Cerebellar cortex (tissue), 1 donor: ENCODE measurements at regions not wholly inside any gene's neighbourhood (a gene's known extent, or its start where the extent isn't known, plus 50 kb on each side); places are given as distances from the start of the nearest gene placed in this dataset.

Experiments used
- DNase-seq: peaks from one replicate; pipeline ENCODE4 v3.0.0-alpha.2; 2015; ENCODE audit warnings: low spot score

DNA sequence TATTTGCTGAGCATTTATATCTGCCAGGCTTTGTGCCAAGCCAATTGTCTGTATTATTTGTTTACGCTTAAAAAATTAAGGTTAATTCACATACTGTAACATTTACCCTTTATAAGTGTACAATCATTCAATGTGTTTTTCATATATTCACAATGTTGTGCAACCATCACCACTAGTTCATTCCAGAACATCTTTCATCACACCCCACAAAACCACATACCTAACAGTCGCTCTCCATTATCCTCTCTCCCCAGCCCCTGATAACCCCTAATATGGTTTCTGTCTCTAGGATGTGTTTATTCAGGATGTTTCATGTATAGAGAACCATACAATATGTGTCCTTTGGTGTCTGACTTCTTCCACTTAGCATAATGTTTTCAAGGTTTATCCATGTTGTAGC lies 234.1 kb downstream of the INSIG2 start:
- DNase-seq: no peak

DNA sequence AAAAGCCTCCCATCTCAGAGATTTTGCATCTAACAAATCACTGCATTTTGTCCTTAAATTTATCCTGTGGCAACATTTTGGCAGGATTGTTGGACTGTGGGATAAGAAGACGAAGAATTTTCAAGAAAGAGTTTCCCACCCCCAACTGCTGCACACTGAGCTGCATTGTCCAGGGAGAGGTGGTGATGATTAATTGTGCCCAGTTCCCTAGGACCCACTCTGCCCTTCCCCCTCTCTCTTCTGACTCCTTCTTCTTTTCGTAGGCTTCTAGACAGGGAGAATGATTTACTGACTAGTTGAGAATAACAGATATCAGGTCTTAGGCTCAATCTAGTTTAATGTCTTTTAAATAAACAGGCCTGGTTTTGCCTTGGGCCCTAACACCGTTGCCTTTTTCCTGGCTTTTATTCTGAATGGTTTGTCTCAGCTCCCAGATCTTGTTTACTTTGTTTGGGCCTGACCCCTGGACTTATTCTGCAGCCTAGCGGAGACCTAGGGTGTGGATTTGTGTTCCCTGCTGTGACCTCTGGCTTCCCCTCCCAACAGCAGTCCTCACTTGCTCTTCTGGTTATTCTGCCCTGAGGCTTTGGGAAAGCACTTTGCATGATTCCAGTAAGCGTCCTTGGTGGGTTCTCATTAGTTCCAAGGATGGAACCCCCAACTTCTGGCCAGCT lies 233.3 kb downstream of the INSIG2 start:
- DNase-seq: no peak

DNA sequence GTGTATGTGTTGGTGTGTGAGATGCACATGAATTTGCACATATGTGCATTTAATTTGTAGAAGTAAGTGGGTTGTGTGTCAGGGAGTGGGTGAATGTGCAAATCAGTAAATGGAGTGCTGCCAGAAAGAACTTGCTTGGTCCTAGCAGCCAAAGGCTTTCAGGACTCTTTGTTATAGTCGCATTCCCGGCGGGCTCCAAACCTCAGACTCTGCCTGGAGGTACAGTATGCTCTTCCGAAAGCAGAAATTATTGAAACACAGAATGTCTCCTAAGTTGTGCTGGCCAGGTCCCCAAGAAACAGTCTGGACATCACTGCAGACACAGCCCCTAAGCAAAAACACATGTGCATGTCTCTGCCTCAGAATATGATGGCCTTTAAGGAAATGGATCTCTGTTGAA lies 232.4 kb downstream of the INSIG2 start:
- DNase-seq: no peak

DNA sequence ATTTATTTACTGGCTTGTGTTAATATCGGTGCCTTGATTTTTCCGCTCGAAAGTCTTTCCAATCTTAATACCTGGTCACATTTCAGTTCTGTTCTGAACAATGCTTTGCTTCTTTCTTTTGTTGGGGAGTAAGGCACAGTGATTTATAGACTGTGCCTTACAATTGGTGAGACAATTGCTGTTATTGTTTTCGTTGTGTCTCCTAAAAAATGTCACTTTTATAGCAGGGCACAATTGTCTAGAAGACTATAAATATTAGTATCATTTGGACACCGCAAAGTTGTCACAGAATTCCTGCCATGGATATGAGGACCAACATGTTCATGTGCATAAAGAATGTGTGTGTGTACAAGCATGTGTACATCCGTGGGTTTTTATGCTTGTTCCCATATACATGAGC lies 231.9 kb downstream of the INSIG2 start:
- no peak for DNase-seq

DNA sequence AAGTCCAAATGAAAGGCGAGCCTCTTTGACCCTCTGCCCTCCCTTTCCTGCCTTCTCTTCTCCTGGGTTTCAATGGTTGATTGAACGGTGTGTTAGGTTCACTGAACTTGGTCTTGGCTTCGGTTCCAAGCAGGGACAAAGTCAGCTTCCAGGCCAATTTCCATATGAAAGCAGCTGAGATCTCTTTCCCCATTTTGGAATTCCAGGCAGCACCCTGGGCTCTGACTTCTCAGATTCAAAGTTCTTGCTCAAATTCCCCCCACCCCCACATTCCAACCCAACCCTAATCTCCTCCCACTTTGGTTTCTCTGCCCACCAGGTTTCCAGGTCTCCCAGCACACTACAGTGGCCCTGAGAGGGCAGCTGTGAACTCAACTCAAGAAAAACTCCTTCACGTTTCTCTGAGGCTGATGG lies 231.0 kb downstream of the INSIG2 start:
- DNase-seq: no peak

DNA sequence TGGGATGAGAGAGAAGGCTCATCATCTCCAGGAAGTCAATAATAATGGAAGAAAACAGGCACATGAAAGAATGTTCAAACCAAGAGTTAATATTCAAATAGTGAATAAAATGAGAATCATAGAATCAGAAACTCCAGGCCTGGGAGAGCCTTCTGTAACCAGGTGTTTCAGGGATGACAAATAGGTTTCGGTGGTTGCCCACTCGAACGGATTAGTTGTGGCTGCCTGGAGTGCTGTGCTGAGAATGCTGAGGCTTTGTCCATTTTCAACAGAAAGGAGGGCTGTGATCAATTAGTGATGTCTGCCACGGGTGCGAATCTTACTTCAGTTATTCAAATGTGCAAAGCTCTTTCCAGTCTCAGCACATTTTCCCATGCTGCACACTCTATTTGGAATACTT lies 227.3 kb downstream of the INSIG2 start:
- DNase-seq: no peak

DNA sequence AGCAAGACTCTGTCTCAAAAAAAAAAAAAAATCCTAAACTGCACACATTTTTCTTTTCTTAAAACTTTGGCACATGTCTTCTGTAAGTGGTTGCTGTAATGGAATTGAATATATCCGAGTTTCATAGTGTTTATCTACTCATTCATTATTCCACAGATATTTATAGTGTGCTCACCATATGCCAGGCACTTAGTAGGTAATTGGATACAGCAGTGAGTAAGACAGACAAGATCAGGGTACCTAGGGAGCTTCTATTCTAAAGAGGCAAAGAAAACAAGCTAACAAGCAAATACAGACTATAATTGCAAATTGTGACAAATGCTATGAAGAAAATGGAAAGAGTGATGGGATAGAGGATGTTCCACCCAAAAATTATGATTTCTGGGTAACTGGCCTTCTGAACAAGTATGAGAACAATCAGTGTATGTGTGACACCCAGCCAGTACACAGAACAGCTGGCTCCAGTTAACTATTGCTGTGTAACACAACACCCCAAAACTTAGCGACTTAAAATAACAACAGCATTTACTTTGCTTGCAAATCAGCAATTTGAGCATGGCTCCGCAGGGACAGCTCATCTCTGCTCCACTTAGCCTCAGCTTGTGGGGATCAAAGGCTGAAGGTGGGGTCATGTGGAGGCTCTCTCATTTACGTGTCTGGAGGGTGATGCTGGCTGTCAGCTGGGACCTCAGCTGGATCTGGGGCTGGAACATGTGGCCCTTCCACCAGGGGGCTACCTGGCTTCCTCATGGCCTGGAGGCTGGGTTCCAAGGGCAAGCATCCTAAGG lies 224.9 kb downstream of the INSIG2 start:
- no peak for DNase-seq

DNA sequence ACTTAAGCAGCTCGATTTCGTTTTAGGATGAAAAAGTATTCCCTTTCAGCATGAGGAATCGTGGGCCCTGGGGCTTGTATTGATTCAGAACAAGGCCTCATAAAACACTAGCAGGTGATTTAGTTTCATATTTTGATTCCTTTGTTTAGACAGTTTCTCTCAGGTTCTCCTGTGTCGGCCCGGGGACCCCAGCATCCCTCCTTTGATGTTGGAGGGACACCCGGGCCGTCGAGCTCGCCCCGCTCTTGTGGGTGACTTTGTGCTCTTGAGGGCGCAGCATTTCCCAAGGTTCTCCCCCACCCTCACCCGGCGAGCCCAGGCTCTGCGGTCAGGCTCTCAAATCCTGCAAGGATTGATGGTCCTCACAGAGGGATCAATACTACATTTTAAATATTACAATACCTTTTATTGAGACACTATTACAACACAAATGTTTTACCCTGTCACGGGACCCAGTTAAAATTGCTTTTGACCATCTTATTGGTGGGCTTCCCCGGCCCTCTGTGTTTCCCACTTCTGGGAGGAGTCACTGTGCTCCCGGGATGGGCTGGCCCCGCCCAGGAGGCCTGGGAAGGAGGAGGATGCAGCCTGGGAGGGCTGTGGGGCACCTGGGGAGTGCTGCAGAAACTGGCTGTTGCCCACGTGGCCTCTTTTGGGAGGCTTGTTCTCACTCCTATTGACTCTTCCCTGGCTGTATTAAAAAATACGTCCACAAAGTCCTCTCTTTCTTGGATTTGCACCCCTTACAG lies 222.6 kb downstream of the INSIG2 start:
- no peak for DNase-seq

DNA sequence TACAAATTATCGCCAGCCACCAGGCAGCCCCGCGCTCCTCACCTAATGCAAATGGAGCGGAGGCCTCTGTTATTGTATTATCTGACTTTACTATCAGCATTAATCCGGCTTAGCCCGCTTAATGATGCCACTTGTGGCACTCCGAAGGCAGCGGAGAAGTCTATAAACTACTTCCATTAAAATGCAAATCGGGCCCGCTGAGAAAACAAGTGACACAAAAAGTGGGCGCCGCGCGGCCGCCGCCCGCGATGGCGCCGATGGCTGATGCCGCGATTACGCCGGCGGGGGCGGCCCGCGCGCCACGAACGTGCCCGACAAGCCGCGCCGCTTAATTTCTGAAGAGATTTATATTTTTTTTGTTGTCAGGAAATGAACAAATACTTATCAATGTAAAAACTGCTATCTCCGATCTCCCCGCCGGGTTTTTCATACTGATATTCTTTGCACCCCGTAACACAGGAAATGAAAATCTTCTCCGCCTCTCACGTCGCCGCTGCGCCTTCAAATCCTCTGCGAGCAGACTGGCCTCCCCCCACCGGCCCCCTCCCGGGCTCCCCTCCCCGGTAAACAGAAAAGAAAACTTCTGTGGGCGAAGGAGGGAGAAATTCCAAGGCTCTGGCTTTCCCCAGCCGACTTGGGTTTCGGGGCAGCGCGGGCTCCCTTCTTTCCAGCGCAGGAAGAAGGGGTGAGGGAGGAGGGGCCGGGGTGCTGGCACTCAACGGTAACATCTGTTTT lies 221.8 kb downstream of the INSIG2 start:
- DNase-seq: no peak

DNA sequence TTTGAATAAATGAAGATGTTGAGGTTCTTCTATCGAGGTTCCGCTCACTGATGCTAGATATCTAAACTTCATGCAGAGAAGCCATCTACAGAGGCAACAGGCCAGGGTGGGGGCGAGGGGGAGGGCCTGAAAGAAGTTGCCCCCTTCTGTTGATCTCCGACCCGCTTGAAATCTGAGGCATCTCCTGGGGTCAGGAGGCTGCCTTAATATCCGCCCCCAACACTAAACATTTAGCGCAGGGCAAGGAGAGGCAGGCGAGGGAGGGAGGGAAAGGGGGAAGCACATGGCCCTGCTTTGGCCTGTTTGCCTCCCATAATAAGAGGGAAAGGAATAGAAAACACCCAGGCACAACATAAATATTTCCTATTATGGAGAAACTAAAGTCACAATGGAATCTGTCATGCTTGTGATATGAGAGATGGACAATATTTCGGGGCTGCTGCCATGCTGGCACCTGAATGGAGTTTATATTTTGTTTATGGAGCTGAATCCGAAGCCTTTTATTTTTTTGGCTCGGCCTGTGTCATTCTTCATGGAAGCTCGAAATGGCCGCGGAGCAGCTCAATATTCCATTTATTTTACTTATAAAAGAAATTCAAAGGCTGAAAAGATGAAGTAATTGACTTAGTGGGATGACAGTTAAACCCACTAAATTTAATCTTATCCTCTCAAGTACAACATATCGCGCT lies 221.1 kb downstream of the INSIG2 start:
- DNase-seq: no peak

DNA sequence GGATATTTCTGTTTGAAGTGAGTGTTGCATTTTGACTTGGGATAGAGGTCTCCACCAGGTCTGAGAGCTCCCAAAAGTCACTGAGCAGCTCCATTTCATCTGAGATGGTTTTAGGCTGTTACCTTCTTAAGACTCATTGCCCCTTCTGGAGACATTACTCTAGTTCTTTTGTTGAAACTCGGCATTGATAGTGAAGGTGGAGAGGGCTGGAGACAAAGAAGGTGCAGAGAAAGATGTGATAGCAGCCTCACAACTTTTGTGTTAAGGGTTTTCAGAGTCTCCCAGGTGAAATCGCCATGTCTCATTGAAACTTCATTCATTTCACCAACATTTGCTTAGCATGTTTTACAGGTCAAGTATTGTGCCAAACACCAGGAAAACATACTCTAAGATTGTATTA lies 219.6 kb downstream of the INSIG2 start:
- DNase-seq: no peak

DNA sequence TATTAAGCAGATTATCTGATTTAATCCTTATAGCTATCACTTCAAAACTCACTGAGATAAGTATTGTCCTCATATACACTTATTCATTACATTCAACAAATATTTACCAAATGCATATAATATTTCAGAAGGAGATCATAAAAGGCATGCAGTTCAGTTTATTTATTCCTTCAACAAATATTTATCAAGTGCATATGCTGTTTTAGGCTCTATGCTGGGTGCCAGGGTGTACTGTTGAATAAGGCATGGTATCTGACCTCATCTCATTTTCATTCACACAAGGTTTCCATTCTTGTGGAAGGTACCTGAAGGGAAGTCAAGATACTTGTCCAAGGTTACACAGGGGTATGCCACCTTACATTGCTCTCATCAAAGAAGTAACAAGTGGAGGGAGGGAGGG lies 213.0 kb downstream of the INSIG2 start:
- DNase-seq: no peak

DNA sequence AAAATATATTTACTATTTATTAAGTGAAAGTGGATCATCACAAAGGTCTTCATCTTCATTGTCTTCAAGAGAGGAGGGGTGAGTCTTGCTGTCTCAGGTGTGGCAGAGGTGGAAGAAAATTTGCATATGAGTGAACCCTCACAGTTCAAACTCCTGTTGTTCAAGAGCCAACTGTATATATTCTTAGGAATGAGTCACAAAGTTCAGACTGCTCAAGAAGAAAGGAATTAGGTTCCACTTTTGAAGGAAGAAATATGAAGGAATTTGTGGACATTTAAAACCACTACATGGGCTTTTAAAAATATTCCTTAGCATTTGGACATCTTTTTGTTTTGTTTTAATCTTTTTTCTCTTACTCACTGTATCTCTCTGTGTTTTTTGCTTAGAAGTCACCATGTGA lies 212.6 kb downstream of the INSIG2 start:
- DNase-seq: no peak

DNA sequence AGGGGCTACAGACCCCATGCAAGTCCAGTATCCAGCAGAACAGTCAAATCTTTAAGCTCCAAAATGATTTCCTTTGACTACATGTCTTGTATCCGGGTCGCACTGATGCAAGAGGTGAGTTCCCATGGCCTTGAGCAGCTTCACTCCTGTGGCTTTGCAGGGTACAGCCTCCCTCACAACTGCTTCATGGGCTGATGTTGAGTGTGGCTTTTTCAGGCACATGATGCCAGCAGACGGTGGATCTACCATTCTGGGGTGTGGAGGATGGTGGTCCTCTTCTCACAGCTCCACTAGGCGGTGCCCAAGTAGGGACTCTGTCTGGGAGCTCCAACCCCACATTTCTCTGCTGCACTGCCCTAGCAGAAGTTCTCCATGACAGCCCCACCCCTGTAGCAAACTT lies 208.4 kb downstream of the INSIG2 start:
- no peak for DNase-seq

DNA sequence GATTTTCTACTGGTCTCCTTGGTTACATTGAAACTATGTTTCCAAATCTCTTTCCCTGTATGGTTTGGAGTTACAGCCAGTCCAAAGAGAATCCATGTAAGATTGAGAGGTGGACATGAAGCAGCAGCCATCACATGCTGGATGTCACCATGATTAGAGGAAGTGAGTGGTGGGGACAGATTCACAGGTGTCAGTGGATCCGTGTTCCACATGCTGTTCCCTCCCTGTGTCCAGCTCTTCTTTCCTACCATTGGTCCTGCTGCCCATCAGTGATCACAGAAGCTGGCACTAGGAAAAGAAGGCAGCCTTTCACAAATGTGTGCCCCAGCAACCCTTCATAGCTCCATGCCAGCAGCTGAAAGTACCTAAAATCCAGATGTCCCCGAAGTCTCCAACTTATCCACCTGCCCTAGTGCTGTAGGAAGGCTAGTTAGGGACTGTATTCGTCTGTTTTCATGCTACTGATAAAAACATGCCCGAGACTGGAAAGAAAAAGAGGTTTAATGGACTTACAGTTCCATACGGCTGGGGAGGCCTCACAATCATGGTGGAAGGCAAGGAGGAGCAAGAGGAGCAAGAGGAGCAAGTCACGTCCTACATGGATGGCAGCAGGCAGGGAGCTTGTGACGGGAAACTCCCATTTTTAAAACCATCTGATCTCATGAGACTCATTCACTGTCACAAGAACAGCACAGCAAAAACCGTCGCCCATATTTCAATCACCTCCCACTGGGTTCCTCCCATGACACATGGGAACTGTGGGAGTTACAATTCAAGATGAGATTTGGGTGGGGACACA lies 207.5 kb downstream of the INSIG2 start:
- no peak for DNase-seq

DNA sequence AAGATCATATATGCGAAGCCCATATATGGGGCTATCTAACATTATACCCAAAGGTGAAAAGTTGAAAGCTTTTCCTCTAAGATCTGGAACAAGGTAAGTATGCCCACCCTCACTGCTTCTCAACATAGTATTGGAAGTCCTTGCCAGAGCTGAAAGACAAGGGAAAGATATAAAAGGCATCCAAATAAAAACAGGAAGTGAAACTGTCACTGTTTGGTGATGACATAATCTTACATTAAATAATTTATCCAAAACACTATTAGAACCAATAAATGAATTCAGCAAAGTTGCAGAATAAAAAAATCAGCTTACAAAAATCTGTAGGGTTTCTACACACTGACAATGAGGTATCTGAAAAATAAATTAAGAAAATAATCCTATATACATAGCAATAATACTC lies 205.8 kb downstream of the INSIG2 start:
- no peak for DNase-seq

DNA sequence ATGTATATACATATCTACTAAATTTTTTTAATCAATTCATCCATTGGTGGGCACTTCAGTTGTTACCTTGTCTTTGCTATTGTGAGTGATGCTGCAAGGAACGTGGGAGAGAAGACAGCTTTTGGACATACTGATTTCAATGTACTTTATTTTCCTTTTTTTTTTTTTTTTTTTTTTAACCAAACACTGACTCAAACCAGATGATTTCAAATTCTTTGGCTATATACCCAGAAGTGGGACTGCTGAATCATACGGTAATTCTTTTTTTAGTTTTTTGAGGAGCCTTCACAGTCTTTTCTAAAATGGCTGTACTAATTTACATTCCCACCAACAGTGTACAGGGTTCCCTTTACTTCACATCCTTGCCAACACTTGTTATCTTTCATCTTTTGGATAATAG lies 204.7 kb downstream of the INSIG2 start:
- DNase-seq: no peak

DNA sequence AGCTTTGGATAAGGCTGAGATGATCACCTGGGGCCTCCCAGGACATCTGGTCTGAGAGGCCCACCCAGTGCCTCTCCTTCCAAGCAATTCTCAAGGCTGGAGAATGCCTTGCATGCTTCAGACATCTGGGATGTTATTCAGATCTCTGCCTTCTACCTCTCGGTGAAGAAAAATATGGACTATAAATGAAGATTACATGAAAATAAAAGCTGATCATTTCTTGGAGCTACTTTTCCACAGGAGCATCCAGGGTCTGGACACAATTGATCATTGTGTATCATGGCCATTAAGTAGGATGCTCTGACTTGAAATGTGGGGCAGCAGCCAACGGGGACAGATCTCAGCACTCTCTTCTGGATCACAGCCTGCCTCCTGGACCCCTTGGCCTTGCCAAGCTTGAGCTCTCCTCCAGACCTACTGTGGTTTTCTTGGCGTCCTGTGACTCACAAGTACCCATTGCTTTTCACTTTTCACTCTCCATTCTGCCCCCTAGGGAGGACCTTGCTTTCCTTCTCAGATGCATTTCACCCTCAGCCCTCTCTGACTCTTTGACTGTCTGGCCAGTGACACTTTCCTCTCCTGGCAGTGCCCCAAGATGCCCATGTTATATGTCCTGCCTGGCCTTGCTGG lies 203.1 kb downstream of the INSIG2 start:
- peak; percentile 33 for DNase-seq

DNA sequence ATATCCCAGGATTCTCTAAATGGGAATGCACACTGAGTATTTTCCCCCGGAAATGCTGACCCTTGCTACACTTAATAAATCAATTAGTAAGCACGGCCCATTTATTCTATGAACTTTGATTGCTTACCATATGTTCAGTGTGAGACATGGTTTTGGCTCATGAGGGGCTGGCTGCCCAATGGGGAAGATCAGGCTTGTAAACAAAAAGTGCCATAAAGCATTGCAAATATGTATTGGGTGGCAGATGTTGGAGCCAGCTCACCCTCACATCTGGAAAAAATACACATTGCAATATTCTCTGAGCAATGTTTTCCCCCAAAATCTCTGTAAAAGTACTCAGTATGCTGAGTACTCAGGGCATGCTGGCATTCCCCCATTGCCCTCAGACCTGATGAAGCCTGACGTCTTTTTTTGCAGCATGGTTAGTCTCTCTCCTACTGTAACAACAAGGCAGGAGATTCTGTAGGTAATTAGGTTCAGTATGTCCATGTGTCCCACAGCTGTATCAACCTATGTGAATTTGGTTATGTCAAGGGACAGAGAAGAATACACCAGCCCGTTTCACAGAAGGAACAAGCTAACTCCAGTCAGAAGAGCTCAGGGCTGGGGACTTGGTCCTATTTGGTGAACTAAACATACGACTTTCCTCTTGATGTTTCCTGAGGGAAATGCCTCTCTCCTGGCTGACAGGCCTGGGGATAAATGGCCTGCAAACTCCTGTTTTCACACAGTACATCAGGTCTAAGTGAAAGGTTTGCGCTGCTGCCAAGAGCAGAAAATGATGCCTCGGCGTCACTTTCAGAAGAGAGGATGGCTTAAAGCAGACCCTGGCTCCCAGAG lies 202.4 kb downstream of the INSIG2 start:
- peak; percentile 12 for DNase-seq

DNA sequence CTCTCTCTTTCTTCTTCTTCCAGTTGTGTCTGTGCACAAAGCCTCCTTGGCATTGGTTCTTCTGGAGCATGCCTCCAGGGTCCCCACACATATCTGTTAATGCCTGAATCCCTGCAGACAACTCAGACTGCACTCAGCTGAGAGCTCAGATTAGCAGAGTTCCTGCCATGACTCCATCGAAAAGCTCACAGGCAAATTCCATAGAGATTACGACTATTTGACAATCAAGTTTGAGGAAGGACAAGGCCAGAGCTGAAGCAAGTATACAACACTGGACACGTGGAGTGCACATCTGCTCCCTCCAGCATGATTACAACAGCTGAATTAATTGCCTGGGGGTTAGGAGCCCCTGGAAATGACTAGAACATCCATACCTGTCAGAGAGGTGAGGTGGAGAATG lies 190.7 kb downstream of the INSIG2 start:
- DNase-seq: no peak
